HepG2 (cell line): ENCODE measurements at regions not wholly inside any gene's neighbourhood (a gene's known extent, or its start where the extent isn't known, plus 50 kb on each side); places are given as distances from the start of the nearest gene placed in this dataset.

ENCODE experiments used
- ATAC-seq: fragments of 200-7000 bp; cut with Tn5 transposase; 3 replicates; pipeline ENCODE4 v1.9.1; 2020; ENCODE audit warnings: mild to moderate bottlenecking, moderate library complexity
- BruUV-seq: library from RNA; stranded (reverse); fragments of 400-500 nt; replicated peaks from 2 replicates; lab custom pipeline; 2021; lab: Mats Ljungman, UMichigan
- CTCF ChIA-PET: fragments of 300-600 bp; formaldehyde crosslinking; extraction: SDS; loops from one replicate; lab custom pipeline; 2021; ENCODE audit warnings: low total read pairs, inconsistent platforms, low intra/inter-chr PET ratio; lab: Yijun Ruan, JAX
- POLR2A ChIA-PET: fragments of 350-600 bp; sonication (Branson Sonifier 250); formaldehyde crosslinking; loops from one replicate; lab custom pipeline; 2020; ENCODE audit warnings: antibody characterized with exemption, inconsistent platforms; lab: Yijun Ruan, JAX
- DNase-seq: peaks from one replicate; pipeline ENCODE4 v3.0.0-alpha.2; 2015; ENCODE audit warnings: low spot score
- FAIRE-seq: peaks from 3 replicates; lab custom pipeline; 2011; peaks lifted over from hg19 to GRCh38; lab: Jason Lieb, UNC
- H2AFZ ChIP-seq: one replicate; pipeline ENCODE4 v1.6.1; 2011; ENCODE audit warnings: low read length, inconsistent platforms
- H3K27ac ChIP-seq: fragments of 300-600 bp; 3 replicates; pipeline ENCODE4 v1.8.0; 2011; ENCODE audit warnings: mixed run types, mild to moderate bottlenecking, mixed read lengths, low read length, inconsistent platforms; ENCODE audit not compliant: insufficient read depth; ENCODE audit errors: extremely low read length
- H3K27me3 ChIP-seq, 2 experiments: fragments of 200-600 bp in 1 of 2; 2 replicates in 1 of 2; 3 replicates in 1 of 2; pipeline versions ENCODE4 v1.6.0 to v1.8.0; 2011; ENCODE audit warnings: low read length in 2 of 2, mild to moderate bottlenecking in 2 of 2, moderate library complexity in 2 of 2, inconsistent platforms in 1 of 2; ENCODE audit not compliant: insufficient read depth in 2 of 2, control insufficient read depth in 1 of 2
- H3K36me3 ChIP-seq, 2 experiments: fragments of 200-600 bp in 1 of 2; replicated peaks in 1 of 2; 2 replicates in 1 of 2; 3 replicates in 1 of 2; pipeline versions ENCODE4 v1.5.1 to v1.8.0; 2011; ENCODE audit warnings: low read length in 2 of 2, inconsistent platforms in 1 of 2; ENCODE audit not compliant: insufficient read depth in 2 of 2, control insufficient read depth in 1 of 2
- H3K4me1 ChIP-seq: 2 replicates; pipeline ENCODE4 v1.5.1; 2012; ENCODE audit warnings: low read length, inconsistent platforms; ENCODE audit not compliant: insufficient read depth
- H3K4me2 ChIP-seq: 2 replicates; pipeline ENCODE4 v1.6.0; 2011; ENCODE audit warnings: low read depth, low read length, inconsistent platforms
- H3K4me3 ChIP-seq, 3 experiments: fragments of 200-600 bp in 1 of 3; sonication (generic), shearing (Covaris generic) in 1 of 3; replicated peaks in 1 of 3; 2 replicates each; pipeline ENCODE4 v1.5.1; 2011 to 2016; ENCODE audit warnings: low read length in 3 of 3, inconsistent platforms in 2 of 3, low read depth in 2 of 3, mild to moderate bottlenecking in 2 of 3, control low read depth in 1 of 3, mixed read lengths in 1 of 3; ENCODE audit not compliant: insufficient read depth in 1 of 3
- H3K79me2 ChIP-seq: one replicate; pipeline ENCODE4 v1.6.1; 2011; ENCODE audit warnings: low read length, inconsistent platforms; ENCODE audit not compliant: insufficient read depth
- H3K9ac ChIP-seq: 2 replicates; pipeline ENCODE4 v1.6.0; 2011; ENCODE audit warnings: mild to moderate bottlenecking, low read depth, low read length, inconsistent platforms; ENCODE audit not compliant: insufficient read depth
- H3K9me3 ChIP-seq: 2 replicates; pipeline ENCODE4 v1.5.1; 2012; ENCODE audit warnings: mild to moderate bottlenecking, low read length
- H4K20me1 ChIP-seq: 2 replicates; pipeline ENCODE4 v1.6.0; 2011; ENCODE audit warnings: inconsistent platforms, mild to moderate bottlenecking, low read length, moderate library complexity; ENCODE audit not compliant: insufficient read depth
- AGO1 ChIP-seq: fragments of 200-400 bp; formaldehyde crosslinking; IDR thresholded peaks from 2 replicates; pipeline ENCODE4 v1.6.1; 2017; ENCODE audit warnings: mild to moderate bottlenecking, low read depth, low read length, moderate library complexity; ENCODE audit not compliant: poor library complexity, severe bottlenecking
- CEBPZ ChIP-seq: IDR thresholded peaks from 2 replicates; pipeline ENCODE4 v1.6.1; 2012; ENCODE audit warnings: low read length, improper control_type of control experiment
- EED ChIP-seq: sonication (generic); formaldehyde crosslinking; IDR thresholded peaks from 2 replicates; pipeline ENCODE4 v1.5.0; 2020; ENCODE audit warnings: mild to moderate bottlenecking, missing genetic modification reagents
- ELF3 ChIP-seq: IDR thresholded peaks from 2 replicates; pipeline ENCODE4 v1.6.1; 2016; ENCODE audit warnings: missing genetic modification reagents, missing compliant biosample characterization
- NCOA2 ChIP-seq: sonication (generic); formaldehyde crosslinking; IDR thresholded peaks from 2 replicates; pipeline ENCODE4 v1.8.0; 2022; ENCODE audit warnings: inconsistent platforms
- NR2C2 ChIP-seq: sonication (generic); formaldehyde crosslinking; IDR thresholded peaks from 2 replicates; pipeline ENCODE4 v1.4.0; 2020; ENCODE audit warnings: missing genetic modification reagents, mild to moderate bottlenecking, moderate library complexity, borderline replicate concordance
- RAD51 ChIP-seq: fragments of 450-650 bp; IDR thresholded peaks from 2 replicates; pipeline ENCODE4 v1.6.1; 2016; ENCODE audit warnings: borderline replicate concordance
- SALL1 ChIP-seq: sonication (generic); formaldehyde crosslinking; IDR thresholded peaks from 2 replicates; pipeline ENCODE4 v1.8.0; 2022; ENCODE audit warnings: mild to moderate bottlenecking, missing genetic modification reagents
- ZNF12 ChIP-seq: sonication (generic); formaldehyde crosslinking; IDR thresholded peaks from 2 replicates; pipeline ENCODE4 v1.5.0; 2020; ENCODE audit warnings: missing genetic modification reagents
- ZNF558 ChIP-seq: sonication (generic); formaldehyde crosslinking; IDR thresholded peaks from 2 replicates; pipeline ENCODE4 v1.9.0; 2022; ENCODE audit warnings: mild to moderate bottlenecking, missing genetic modification reagents, borderline replicate concordance
- ZNF784 ChIP-seq: sonication (generic); formaldehyde crosslinking; IDR thresholded peaks from 2 replicates; pipeline ENCODE4 v1.5.1; 2020; ENCODE audit warnings: missing genetic modification reagents, mild to moderate bottlenecking, borderline replicate concordance
- WGBS: methylation state at CpG from one replicate; pipeline ENCODE4 v1.1.6; 2017; ENCODE audit warnings: low lambda C conversion rate; 5-methylcytosine and 5-hydroxymethylcytosine counted together
- in situ Hi-C: cut with HindIII; loops from 2 replicates; pipeline ENCODE4 v1.10.0; 2017; ENCODE audit warnings: low pct_unique_long_range_greater_than_20kb; ENCODE audit not compliant: extremely low pct_ligation_motif_present
- intact Hi-C: fragments of 100-400 bp; cut with micrococcal nuclease; formaldehyde crosslinking; loops from one replicate; pipeline ENCODE4 v1.10.0; 2022; ENCODE audit not compliant: unreplicated experiment

- WGBS, result 5% methylated on average over 1 of the region's 1 CpG
- Histone ChIP-seq H3K9ac (no peak overlapping the region), H4K20me1 (no peaks in the 10 kb centered on the region), H3K9me3 (no peaks in the 10 kb centered on the region), H3K4me1 (no peaks in the 10 kb centered on the region), H3K4me3 (no peak overlapping the region), H3K4me2 (no peak overlapping the region), H3K27ac (no peak overlapping the region), H3K79me2 (no peaks in the 10 kb centered on the region), H2AFZ (no peak overlapping the region), H3K27me3 (no peaks in the 10 kb centered on the region), H3K36me3 (no peaks in the 10 kb centered on the region)
- no peak for FAIRE-seq
- POLR2A ChIA-PET, result no interaction called here
- CTCF ChIA-PET, result no interaction called here
- TF ChIP-seq ELF3 (CRISPR knock-in tag), result no peak
- TF ChIP-seq EED (CRISPR knock-in tag), result no peak
- TF ChIP-seq NR2C2 (CRISPR knock-in tag), result no peak
- TF ChIP-seq AGO1, result no peak
- no peak for TF ChIP-seq SALL1 (CRISPR knock-in tag)
- no peak for TF ChIP-seq ZNF558 (CRISPR knock-in tag)
- no peak for TF ChIP-seq CEBPZ
- no peak for TF ChIP-seq RAD51
- TF ChIP-seq ZNF784 (CRISPR knock-in tag), result no peak
- no peak for TF ChIP-seq ZNF12 (CRISPR knock-in tag)
- no peak for TF ChIP-seq NCOA2
- BruUV-seq, result no TSS peak
- intact Hi-C loops, result no loop called here
- no peak for DNase-seq
- in situ Hi-C loops, result no loop called here
- no peak for ATAC-seq
These were observed 291.6 kb upstream of the VEPH1 start for GRCh38 chr3:157794771-157795170.
